IMR-90 (cell line): ENCODE measurements at regions not wholly inside any gene's neighbourhood (a gene's known extent, or its start where the extent isn't known, plus 50 kb on each side); places are given as distances from the start of the nearest gene placed in this dataset.

Source experiments
- ATAC-seq: fragments of 200-7000 bp; cut with Tn5 transposase; 2 replicates; pipeline ENCODE4 v1.9.1; 2020; ENCODE audit warnings: low read depth, mild to moderate bottlenecking, moderate library complexity
- BruUV-seq: library from RNA; stranded (reverse); fragments of 400-500 nt; replicated peaks from 2 replicates; lab custom pipeline; 2021; lab: Mats Ljungman, UMichigan
- CTCF ChIA-PET: fragments of 300-600 bp; formaldehyde crosslinking; extraction: SDS; loops from one replicate; lab custom pipeline; 2021; ENCODE audit warnings: antibody characterized with exemption; lab: Yijun Ruan, JAX
- POLR2A ChIA-PET: fragments of 300-600 bp; sonication (Branson Sonifier 250); formaldehyde crosslinking; loops from one replicate; lab custom pipeline; 2022; ENCODE audit warnings: antibody characterized with exemption; ENCODE audit not compliant: unreplicated experiment; lab: Charles Lee
- DNase-seq: peaks from one replicate; pipeline ENCODE4 v3.0.0; 2013
- H2AFZ ChIP-seq: replicated peaks from 2 replicates; pipeline ENCODE3; 2013; ENCODE audit warnings: low read length, mild to moderate bottlenecking; ENCODE audit not compliant: poor library complexity
- H2AK5ac ChIP-seq: 2 replicates; pipeline ENCODE4 v1.6.1; 2013; ENCODE audit warnings: low read depth, low read length, inconsistent platforms
- H2AK9ac ChIP-seq: replicated peaks from 2 replicates; pipeline ENCODE3; 2013; ENCODE audit warnings: mild to moderate bottlenecking, low read depth, low read length, moderate library complexity; ENCODE audit not compliant: poor library complexity
- H2BK120ac ChIP-seq: 2 replicates; pipeline ENCODE4 v1.6.1; 2013; ENCODE audit warnings: low read depth, low read length, inconsistent platforms
- H2BK15ac ChIP-seq: 3 replicates; pipeline ENCODE4 v1.6.1; 2013; ENCODE audit warnings: low read depth, low read length, inconsistent platforms
- H2BK20ac ChIP-seq: 2 replicates; pipeline ENCODE4 v1.6.1; 2013; ENCODE audit warnings: low read depth, mild to moderate bottlenecking, inconsistent platforms, low read length, moderate library complexity
- H2BK5ac ChIP-seq: 2 replicates; pipeline ENCODE4 v1.6.1; 2013; ENCODE audit warnings: mild to moderate bottlenecking, low read depth, low read length, inconsistent platforms; ENCODE audit not compliant: poor library complexity, severe bottlenecking
- H3K14ac ChIP-seq: replicated peaks from 2 replicates; pipeline ENCODE4 v1.6.1; 2013; ENCODE audit warnings: low read depth, low read length, inconsistent platforms
- H3K18ac ChIP-seq: 2 replicates; pipeline ENCODE4 v1.6.1; 2013; ENCODE audit warnings: low read depth, low read length, control low read depth
- H3K23ac ChIP-seq: 2 replicates; pipeline ENCODE4 v1.6.1; 2013; ENCODE audit warnings: low read depth, low read length, inconsistent platforms
- H3K27ac ChIP-seq: 2 replicates; pipeline ENCODE4 v1.5.1; 2013; ENCODE audit warnings: mild to moderate bottlenecking, control low read depth, low read length; ENCODE audit not compliant: insufficient read depth
- H3K27me3 ChIP-seq: 2 replicates; pipeline ENCODE4 v1.6.1; 2013; ENCODE audit warnings: low read length; ENCODE audit not compliant: control insufficient read depth, insufficient read depth
- H3K36me3 ChIP-seq: 2 replicates; pipeline ENCODE4 v1.6.1; 2013; ENCODE audit warnings: low read length, mixed read lengths; ENCODE audit not compliant: control insufficient read depth, insufficient read depth
- H3K4ac ChIP-seq: 2 replicates; pipeline ENCODE4 v1.6.1; 2013; ENCODE audit warnings: low read depth, low read length, inconsistent platforms
- H3K4me1 ChIP-seq: 2 replicates; pipeline ENCODE4 v1.6.1; 2013; ENCODE audit warnings: low read length, mixed read lengths; ENCODE audit not compliant: control insufficient read depth, insufficient read depth
- H3K4me2 ChIP-seq: 2 replicates; pipeline ENCODE4 v1.6.1; 2013; ENCODE audit warnings: low read depth, mild to moderate bottlenecking, control low read depth, low read length, moderate library complexity
- H3K4me3 ChIP-seq: 2 replicates; pipeline ENCODE4 v1.5.1; 2013; ENCODE audit warnings: low read depth, mild to moderate bottlenecking, control low read depth, low read length, moderate library complexity; ENCODE audit not compliant: insufficient read depth
- H3K56ac ChIP-seq: 2 replicates; pipeline ENCODE4 v1.6.1; 2013; ENCODE audit warnings: low read length, inconsistent platforms; ENCODE audit not compliant: insufficient read depth; ENCODE audit errors: extremely low read depth
- H3K79me1 ChIP-seq, 2 experiments: 2 replicates each; pipeline ENCODE4 v1.6.1; 2013; ENCODE audit warnings: low read length in 2 of 2, inconsistent platforms in 1 of 2, low read depth in 1 of 2
- H3K9ac ChIP-seq: 2 replicates; pipeline ENCODE4 v1.6.1; 2013; ENCODE audit warnings: low read depth, low read length, control low read depth
- H3K9me1 ChIP-seq: 2 replicates; pipeline ENCODE4 v1.6.1; 2013; ENCODE audit warnings: low read length, inconsistent platforms; ENCODE audit not compliant: insufficient read depth
- H3K9me3 ChIP-seq: 2 replicates; pipeline ENCODE4 v1.6.1; 2013; ENCODE audit warnings: low read length; ENCODE audit not compliant: control insufficient read depth, insufficient read depth
- H4K20me1 ChIP-seq: 2 replicates; pipeline ENCODE4 v1.6.1; 2013; ENCODE audit warnings: low read length, inconsistent platforms; ENCODE audit not compliant: insufficient read depth
- H4K5ac ChIP-seq: 2 replicates; pipeline ENCODE4 v1.6.1; 2013; ENCODE audit warnings: mild to moderate bottlenecking, low read depth, low read length, control low read depth
- H4K8ac ChIP-seq, 2 experiments: 2 replicates each; pipeline ENCODE4 v1.6.1; 2013; ENCODE audit warnings: low read depth in 2 of 2, low read length in 2 of 2, control low read depth in 1 of 2, inconsistent platforms in 1 of 2
- H4K91ac ChIP-seq: 2 replicates; pipeline ENCODE4 v1.6.1; 2013; ENCODE audit warnings: low read depth, low read length, inconsistent platforms; ENCODE audit not compliant: insufficient read depth
- BHLHE40 ChIP-seq: fragments of 150-350 bp; IDR thresholded peaks from 2 replicates; pipeline ENCODE4 v1.6.1; 2016; ENCODE audit warnings: mild to moderate bottlenecking, low read depth, low read length
- CHD1 ChIP-seq: IDR thresholded peaks from 2 replicates; pipeline ENCODE4 v1.6.1; 2012; ENCODE audit warnings: low read depth, low read length, improper control_type of control experiment
- FOS ChIP-seq: fragments of 150-350 bp; IDR thresholded peaks from 2 replicates; pipeline ENCODE4 v1.6.1; 2016; ENCODE audit warnings: low read depth, low read length
- MAFK ChIP-seq: IDR thresholded peaks from 2 replicates; pipeline ENCODE4 v1.6.1; 2012; ENCODE audit warnings: low read depth, low read length, improper control_type of control experiment
- MAZ ChIP-seq: IDR thresholded peaks from 2 replicates; pipeline ENCODE4 v1.6.1; 2012; ENCODE audit warnings: low read depth, mild to moderate bottlenecking, low read length, improper control_type of control experiment, moderate library complexity, borderline replicate concordance
- MXI1 ChIP-seq: IDR thresholded peaks from 2 replicates; pipeline ENCODE4 v1.6.1; 2012; ENCODE audit warnings: low read depth, mild to moderate bottlenecking, low read length, moderate library complexity, borderline replicate concordance
- NFE2L2 ChIP-seq: fragments of 150-350 bp; IDR thresholded peaks from 2 replicates; pipeline ENCODE4 v1.6.1; 2016; ENCODE audit warnings: low read depth, mild to moderate bottlenecking, low read length
- POLR2A ChIP-seq: IDR thresholded peaks from 2 replicates; pipeline ENCODE4 v1.6.1; 2012; ENCODE audit warnings: mild to moderate bottlenecking, low read depth, low read length
- RAD21 ChIP-seq: IDR thresholded peaks from 2 replicates; pipeline ENCODE4 v1.6.1; 2012; ENCODE audit warnings: low read length, improper control_type of control experiment
- RCOR1 ChIP-seq: IDR thresholded peaks from 2 replicates; pipeline ENCODE4 v1.6.1; 2012; ENCODE audit warnings: mild to moderate bottlenecking, low read length, improper control_type of control experiment; ENCODE audit not compliant: insufficient replicate concordance
- RFX5 ChIP-seq: IDR thresholded peaks from 2 replicates; pipeline ENCODE4 v1.8.0; 2012; ENCODE audit warnings: low read depth, mild to moderate bottlenecking, low read length, moderate library complexity
- WGBS, 2 experiments: methylation state at CpG; one replicate each; pipeline versions ENCODE4 v1.1.5 to v1.1.7; 2013; ENCODE audit warnings: missing lambda C conversion rate in 2 of 2; ENCODE audit not compliant: insufficient read length in 1 of 2; ENCODE audit errors: extremely low coverage in 2 of 2; 5-methylcytosine and 5-hydroxymethylcytosine counted together
- dilution Hi-C: fragments of 300-500 bp; cut with HindIII; formaldehyde crosslinking; loops from one replicate; pipeline ENCODE4 v1.14.3; 2018; ENCODE audit warnings: low sequenced_read_pairs; ENCODE audit not compliant: unreplicated experiment
- in situ Hi-C: fragments of 300-500 bp; cut with MboI; formaldehyde crosslinking; loops from 3 replicates; pipeline ENCODE4 v1.14.3; 2019; ENCODE audit warnings: low sequenced_read_pairs, inconsistent platforms, mixed read lengths
- intact Hi-C: fragments of 100-400 bp; cut with micrococcal nuclease; formaldehyde crosslinking; loops from 2 replicates; pipeline ENCODE4 v1.10.0; 2022
- TF ChIP-seq, protein P1 (sequence below): fragments of 150-350 bp; IDR thresholded peaks from 2 replicates; pipeline ENCODE4 v1.6.1; 2016; ENCODE audit warnings: low read depth, mild to moderate bottlenecking, low read length, moderate library complexity, borderline replicate concordance
- TF ChIP-seq, protein P2 (sequence below): conservative IDR thresholded peaks from 2 replicates; pipeline ENCODE4 v1.5.1; 2012; ENCODE audit warnings: mild to moderate bottlenecking, low read depth, low read length, improper control_type of control experiment
- TF ChIP-seq, protein P3 (sequence below): fragments of 150-350 bp; IDR thresholded peaks from 2 replicates; pipeline ENCODE4 v1.6.1; 2017; ENCODE audit warnings: mild to moderate bottlenecking, antibody characterized with exemption, low read length, low read depth

DNA sequence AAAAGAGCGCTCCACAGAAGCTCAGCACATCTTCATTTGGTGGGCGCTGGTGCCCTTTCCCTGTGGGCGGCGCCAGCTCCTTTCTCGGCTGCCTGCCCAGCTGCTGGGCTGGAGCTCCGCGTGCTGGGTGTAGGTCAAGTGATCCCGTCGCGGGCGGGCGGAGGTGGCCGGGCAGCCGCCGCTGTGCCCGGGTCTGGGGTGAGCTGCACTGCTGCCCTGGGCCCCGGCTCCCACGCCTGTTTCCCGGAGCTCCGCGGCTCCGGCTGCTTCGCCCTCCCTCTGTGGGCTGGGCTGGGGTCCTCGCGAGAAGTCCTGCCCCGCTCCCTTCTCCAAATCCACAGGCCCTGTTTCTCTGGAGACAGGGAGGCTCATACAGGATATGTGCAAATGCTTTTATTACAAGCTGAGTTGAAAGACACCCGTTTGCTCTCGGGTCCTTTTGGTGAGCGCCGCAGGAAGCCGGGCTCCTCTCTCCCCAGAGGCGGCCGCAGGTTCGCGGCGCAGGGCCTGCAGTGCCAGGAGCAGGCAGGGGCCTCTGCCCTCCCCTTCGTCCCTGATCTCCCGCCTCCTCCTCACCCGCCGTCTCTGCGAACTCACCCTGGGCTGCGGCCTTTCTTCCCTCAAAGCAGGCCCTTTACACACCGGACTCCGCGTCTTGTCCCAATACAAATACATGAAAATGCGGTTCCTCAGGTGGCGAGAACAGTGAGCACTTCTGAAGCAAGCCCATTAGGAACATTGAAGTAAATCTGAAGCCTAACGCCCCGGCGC, 67.8 kb upstream of the CAPRIN2 start:
- H3K4ac ChIP-seq = no peak overlapping the region
- H2AK5ac ChIP-seq = no peak overlapping the region
- H3K56ac ChIP-seq = 0 out of 2 replicates have a peak overlapping the region, but pooled peaks have one; percentile 12
- peak overlapping the region; percentile 27 for H3K4me3 ChIP-seq
- no peak overlapping the region for H2BK5ac ChIP-seq
- H3K9ac ChIP-seq = 0 out of 2 replicates have a peak overlapping the region, but pooled peaks have one; percentile 9
- ChIA-PET CTCF (interaction anchor here (0.6 kb wide), 1 partner anchor 223 kb away, joined by 3 read pairs; no protein-coding TSS in a partner anchor), POLR2A (interaction anchor here (0.6 kb wide), 1 partner anchor 183 kb away, joined by 26 read pairs; no protein-coding TSS in a partner anchor)
- intact Hi-C loops = loop anchor here (1.0 kb wide), 1 partner anchor 26 kb away; no protein-coding TSS in a partner anchor
- H3K27ac ChIP-seq = no peak overlapping the region
- peaks cover 3% of the 10 kb centered on the region; the same call in 1 of the 2 replicates for H3K4me1 ChIP-seq
- H3K36me3 ChIP-seq = no peaks in the 10 kb centered on the region
- peaks cover 3% of the 10 kb centered on the region; the same call in 1 of the 2 replicates for H3K9me1 ChIP-seq
- no peak overlapping the region for H3K14ac ChIP-seq
- no peak overlapping the region for H2BK20ac ChIP-seq
- peaks cover 21% of the 10 kb centered on the region for H3K27me3 ChIP-seq
- no peak overlapping the region; the same call in 1 of the 2 replicates for H4K5ac ChIP-seq
- peak overlapping the region; percentile 88 for H2AFZ ChIP-seq
- dilution Hi-C loops = no loop called here
- no TSS peak for BruUV-seq
- no peak overlapping the region for H2AK9ac ChIP-seq
- no peak overlapping the region for H3K18ac ChIP-seq
- no peak overlapping the region for H4K91ac ChIP-seq
- H3K23ac ChIP-seq = 0 out of 2 replicates have a peak overlapping the region, but pooled peaks have one; percentile 43
- peak overlapping the region; percentile 30 for H2BK120ac ChIP-seq
- 2% methylated on average over 10 of the region's 50 CpGs; no CpG with 5 or more reads in 1 of the 2 experiments for WGBS, 2 experiments
- in situ Hi-C loops = loop anchor here (25.0 kb wide), 2 partner anchors 510 to 1310 kb away; no protein-coding TSS in a partner anchor
- H2BK15ac ChIP-seq = no peak overlapping the region
- H4K8ac ChIP-seq = peak overlapping the region in 1 of 2 experiments; percentile 28; a peak in 1 of 4 replicates
- no peaks in the 10 kb centered on the region for H4K20me1 ChIP-seq
- no peaks in the 10 kb centered on the region for H3K79me1 ChIP-seq
- H3K4me2 ChIP-seq = peak overlapping the region; percentile 86
- H3K9me3 ChIP-seq = no peaks in the 10 kb centered on the region
- DNase-seq (peak; percentile 10), ATAC-seq (peak; percentile 83)
- no peak for TF ChIP-seq POLR2A
- TF ChIP-seq, protein P1, sequence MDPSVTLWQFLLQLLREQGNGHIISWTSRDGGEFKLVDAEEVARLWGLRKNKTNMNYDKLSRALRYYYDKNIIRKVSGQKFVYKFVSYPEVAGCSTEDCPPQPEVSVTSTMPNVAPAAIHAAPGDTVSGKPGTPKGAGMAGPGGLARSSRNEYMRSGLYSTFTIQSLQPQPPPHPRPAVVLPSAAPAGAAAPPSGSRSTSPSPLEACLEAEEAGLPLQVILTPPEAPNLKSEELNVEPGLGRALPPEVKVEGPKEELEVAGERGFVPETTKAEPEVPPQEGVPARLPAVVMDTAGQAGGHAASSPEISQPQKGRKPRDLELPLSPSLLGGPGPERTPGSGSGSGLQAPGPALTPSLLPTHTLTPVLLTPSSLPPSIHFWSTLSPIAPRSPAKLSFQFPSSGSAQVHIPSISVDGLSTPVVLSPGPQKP = no peak
- no peak for TF ChIP-seq RCOR1
- TF ChIP-seq MAFK = no peak
- no peak for TF ChIP-seq CHD1
- TF ChIP-seq RAD21 = no peak
- TF ChIP-seq BHLHE40 = no peak
- TF ChIP-seq MXI1 = no peak
- TF ChIP-seq MAZ = no peak
- TF ChIP-seq NFE2L2 = no peak
- no peak for TF ChIP-seq FOS
- TF ChIP-seq, protein P2, sequence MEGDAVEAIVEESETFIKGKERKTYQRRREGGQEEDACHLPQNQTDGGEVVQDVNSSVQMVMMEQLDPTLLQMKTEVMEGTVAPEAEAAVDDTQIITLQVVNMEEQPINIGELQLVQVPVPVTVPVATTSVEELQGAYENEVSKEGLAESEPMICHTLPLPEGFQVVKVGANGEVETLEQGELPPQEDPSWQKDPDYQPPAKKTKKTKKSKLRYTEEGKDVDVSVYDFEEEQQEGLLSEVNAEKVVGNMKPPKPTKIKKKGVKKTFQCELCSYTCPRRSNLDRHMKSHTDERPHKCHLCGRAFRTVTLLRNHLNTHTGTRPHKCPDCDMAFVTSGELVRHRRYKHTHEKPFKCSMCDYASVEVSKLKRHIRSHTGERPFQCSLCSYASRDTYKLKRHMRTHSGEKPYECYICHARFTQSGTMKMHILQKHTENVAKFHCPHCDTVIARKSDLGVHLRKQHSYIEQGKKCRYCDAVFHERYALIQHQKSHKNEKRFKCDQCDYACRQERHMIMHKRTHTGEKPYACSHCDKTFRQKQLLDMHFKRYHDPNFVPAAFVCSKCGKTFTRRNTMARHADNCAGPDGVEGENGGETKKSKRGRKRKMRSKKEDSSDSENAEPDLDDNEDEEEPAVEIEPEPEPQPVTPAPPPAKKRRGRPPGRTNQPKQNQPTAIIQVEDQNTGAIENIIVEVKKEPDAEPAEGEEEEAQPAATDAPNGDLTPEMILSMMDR = no peak
- TF ChIP-seq, protein P3, sequence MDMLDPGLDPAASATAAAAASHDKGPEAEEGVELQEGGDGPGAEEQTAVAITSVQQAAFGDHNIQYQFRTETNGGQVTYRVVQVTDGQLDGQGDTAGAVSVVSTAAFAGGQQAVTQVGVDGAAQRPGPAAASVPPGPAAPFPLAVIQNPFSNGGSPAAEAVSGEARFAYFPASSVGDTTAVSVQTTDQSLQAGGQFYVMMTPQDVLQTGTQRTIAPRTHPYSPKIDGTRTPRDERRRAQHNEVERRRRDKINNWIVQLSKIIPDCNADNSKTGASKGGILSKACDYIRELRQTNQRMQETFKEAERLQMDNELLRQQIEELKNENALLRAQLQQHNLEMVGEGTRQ = no peak
- no peak for TF ChIP-seq RFX5
